HCT116 (cell line): ENCODE measurements at regions not wholly inside any gene's neighbourhood (a gene's known extent, or its start where the extent isn't known, plus 50 kb on each side); places are given as distances from the start of the nearest gene placed in this dataset.

Experiments
- ATAC-seq: fragments of 200-7000 bp; cut with Tn5 transposase; 2 replicates; pipeline ENCODE4 v1.9.1; 2020; ENCODE audit warnings: mild to moderate bottlenecking, moderate library complexity
- BruUV-seq: library from RNA; stranded (reverse); fragments of 400-500 nt; replicated peaks from 2 replicates; lab custom pipeline; 2021; lab: Mats Ljungman, UMichigan
- CTCF ChIA-PET: fragments of 300-600 bp; sonication (Branson Sonifier 250); formaldehyde crosslinking; loops from one replicate; lab custom pipeline; 2021; ENCODE audit warnings: antibody characterized with exemption; lab: Charles Lee
- POLR2A ChIA-PET: fragments of 300-600, 350-600 bp; sonication (Branson Sonifier 250); formaldehyde crosslinking; loops from one replicate; lab custom pipeline; 2021; ENCODE audit warnings: antibody characterized with exemption; lab: Charles Lee
- RAD21 ChIA-PET, 2 experiments: fragments of 300-600 bp; sonication (Branson Sonifier 250); formaldehyde crosslinking; loops; one replicate each; lab custom pipeline; 2023; ENCODE audit warnings: low total read pairs in 2 of 2; ENCODE audit not compliant: uncharacterized antibody in 2 of 2, unreplicated experiment in 2 of 2, low non-redundant PET in 1 of 2; lab: Charles Lee
- DNase-seq: peaks from one replicate; pipeline ENCODE4 v3.0.0-alpha.2; 2010; ENCODE audit warnings: low read depth, low spot score
- H2AFZ ChIP-seq: fragments of 200-600 bp; shearing (Covaris generic), sonication (generic); 2 replicates; pipeline ENCODE4 v1.6.1; 2017; ENCODE audit warnings: low read depth, mixed run types, mixed read lengths, antibody characterized with exemption, low read length; ENCODE audit not compliant: poor library complexity, severe bottlenecking
- H3K27ac ChIP-seq: 2 replicates; pipeline ENCODE4 v1.5.1; 2012; ENCODE audit warnings: low read depth, low read length
- H3K27me3 ChIP-seq: fragments of 200-600 bp; sonication (generic); 2 replicates; pipeline ENCODE4 v1.6.1; 2016; ENCODE audit warnings: mixed run types, low read length, mixed read lengths; ENCODE audit not compliant: insufficient read depth
- H3K36me3 ChIP-seq, 2 experiments: fragments of 200-500 bp in 1 of 2; fragments of 200-600 bp in 1 of 2; sonication (Bioruptor generic) in 1 of 2; sonication (generic) in 1 of 2; 2 replicates each; pipeline versions ENCODE4 v1.5.1 to v1.6.1; 2014 to 2016; ENCODE audit warnings: low read length in 2 of 2, inconsistent platforms in 1 of 2, mixed read lengths in 1 of 2, mixed run types in 1 of 2; ENCODE audit not compliant: insufficient read depth in 2 of 2, control insufficient read depth in 1 of 2
- H3K4me1 ChIP-seq, 2 experiments: fragments of 200-600 bp in 1 of 2; sonication (generic) in 1 of 2; 2 replicates each; pipeline versions ENCODE4 v1.5.1 to v1.6.1; 2012 to 2017; ENCODE audit warnings: low read length in 2 of 2, inconsistent platforms in 1 of 2, mild to moderate bottlenecking in 1 of 2, mixed read lengths in 1 of 2, mixed run types in 1 of 2, moderate library complexity in 1 of 2; ENCODE audit not compliant: insufficient read depth in 2 of 2, control insufficient read depth in 1 of 2
- H3K4me2 ChIP-seq: fragments of 200-600 bp; sonication (generic); 2 replicates; pipeline ENCODE4 v1.6.1; 2017; ENCODE audit warnings: mixed run types, low read length, mixed read lengths
- H3K4me3 ChIP-seq, 2 experiments: fragments of 200-600 bp in 1 of 2; sonication (generic) in 1 of 2; replicated peaks in 1 of 2; 2 replicates each; pipeline ENCODE4 v1.5.1; 2011 to 2016; ENCODE audit warnings: low read length in 2 of 2, control low read depth in 1 of 2, low read depth in 1 of 2, mild to moderate bottlenecking in 1 of 2, mixed read lengths in 1 of 2, mixed run types in 1 of 2
- H3K79me2 ChIP-seq: fragments of 200-600 bp; sonication (generic); 2 replicates; pipeline ENCODE4 v1.6.1; 2017; ENCODE audit warnings: mild to moderate bottlenecking, mixed run types, low read length, moderate library complexity, mixed read lengths; ENCODE audit not compliant: insufficient read depth
- H3K9ac ChIP-seq: fragments of 200-600 bp; sonication (generic); 2 replicates; pipeline ENCODE4 v1.6.1; 2016; ENCODE audit warnings: low read length, mixed read lengths
- H3K9me2 ChIP-seq: fragments of 200-600 bp; sonication (generic), shearing (Covaris generic); 2 replicates; pipeline ENCODE4 v1.6.1; 2017; ENCODE audit warnings: mixed run types, mild to moderate bottlenecking, moderate library complexity; ENCODE audit not compliant: insufficient read depth
- H3K9me3 ChIP-seq, 2 experiments: fragments of 200-500 bp in 1 of 2; fragments of 200-600 bp in 1 of 2; sonication (Bioruptor generic) in 1 of 2; sonication (generic) in 1 of 2; 2 replicates each; pipeline ENCODE4 v1.6.1; 2014 to 2017; ENCODE audit warnings: low read length in 2 of 2, mixed read lengths in 2 of 2, inconsistent platforms in 1 of 2, low read depth in 1 of 2, mild to moderate bottlenecking in 1 of 2, mixed run types in 1 of 2, moderate library complexity in 1 of 2; ENCODE audit not compliant: control insufficient read depth in 1 of 2, insufficient read depth in 1 of 2
- H4K20me1 ChIP-seq: fragments of 200-600 bp; sonication (generic), shearing (Covaris generic); 2 replicates; pipeline ENCODE4 v1.6.1; 2017; ENCODE audit warnings: mixed run types, mild to moderate bottlenecking, moderate library complexity; ENCODE audit not compliant: insufficient read depth
- ATF3 ChIP-seq: IDR thresholded peaks from 2 replicates; pipeline ENCODE4 v1.6.1; 2012
- CEBPB ChIP-seq: IDR thresholded peaks from 2 replicates; pipeline ENCODE4 v1.6.1; 2012; ENCODE audit warnings: low read depth
- EGR1 ChIP-seq: IDR thresholded peaks from 2 replicates; pipeline ENCODE4 v1.6.1; 2012; ENCODE audit warnings: low read depth
- ELF1 ChIP-seq: IDR thresholded peaks from 2 replicates; pipeline ENCODE4 v1.6.1; 2012; ENCODE audit warnings: low read depth, borderline replicate concordance
- JUND ChIP-seq: IDR thresholded peaks from 2 replicates; pipeline ENCODE4 v1.6.1; 2012
- POLR2A ChIP-seq: IDR thresholded peaks from 2 replicates; pipeline ENCODE4 v1.7.0; 2011; ENCODE audit warnings: borderline replicate concordance; ENCODE audit not compliant: insufficient read depth, insufficient read length; ENCODE audit errors: extremely low read depth
- POLR2AphosphoS5 ChIP-seq: IDR thresholded peaks from 2 replicates; pipeline ENCODE4 v1.6.1; 2011; ENCODE audit warnings: mild to moderate bottlenecking, low read depth, low read length, moderate library complexity
- RAD21 ChIP-seq: IDR thresholded peaks from 2 replicates; pipeline ENCODE4 v1.6.1; 2012; ENCODE audit warnings: low read depth, mild to moderate bottlenecking
- REST ChIP-seq: IDR thresholded peaks from 2 replicates; pipeline ENCODE4 v1.6.1; 2012; ENCODE audit warnings: low read depth
- SIN3A ChIP-seq: IDR thresholded peaks from 2 replicates; pipeline ENCODE4 v1.6.1; 2012; ENCODE audit warnings: low read depth
- SP1 ChIP-seq: IDR thresholded peaks from 2 replicates; pipeline ENCODE4 v1.6.1; 2012; ENCODE audit warnings: low read depth
- SRF ChIP-seq: IDR thresholded peaks from 2 replicates; pipeline ENCODE4 v1.6.1; 2012; ENCODE audit warnings: low read depth
- ZFX ChIP-seq: fragments of 450-650 bp; IDR thresholded peaks from 2 replicates; pipeline ENCODE4 v1.6.1; 2017
- intact Hi-C: fragments of 100-400 bp; cut with micrococcal nuclease; formaldehyde crosslinking; loops from 2 replicates; pipeline ENCODE4 v1.10.0; 2022
- TF ChIP-seq, protein P1 (sequence below), 3 experiments: fragments of 200-600 bp in 1 of 3; sonication (generic) in 1 of 3; IDR thresholded peaks in 2 of 3; conservative IDR thresholded peaks in 1 of 3; 2 replicates each; pipeline ENCODE4 v1.5.1; 2012 to 2017; ENCODE audit warnings: low read depth in 2 of 3, low read length in 2 of 3, antibody characterized with exemption in 1 of 3, borderline replicate concordance in 1 of 3, control low read depth in 1 of 3, mild to moderate bottlenecking in 1 of 3, mixed read lengths in 1 of 3, mixed run types in 1 of 3, moderate library complexity in 1 of 3; ENCODE audit not compliant: insufficient read depth in 1 of 3

DNA sequence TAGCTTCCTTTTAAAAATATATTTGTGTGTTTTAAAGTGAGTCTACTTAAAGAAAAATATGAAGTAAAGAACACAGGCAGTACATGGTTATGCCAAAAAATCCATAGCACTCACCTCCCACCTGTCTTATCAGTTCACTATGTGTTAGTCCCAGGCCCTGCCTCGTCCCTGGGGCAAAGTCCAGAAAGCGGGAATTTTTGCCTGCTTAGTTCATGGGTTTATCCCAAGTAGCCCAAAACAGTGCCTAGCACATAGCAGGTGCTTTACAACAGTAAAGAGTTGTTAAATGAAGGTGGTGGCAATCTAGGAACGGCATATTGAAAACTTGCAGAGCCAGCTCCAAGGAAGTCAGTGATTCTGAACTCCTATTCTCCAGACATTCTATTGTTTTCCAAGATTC is 154.0 kb downstream of the MN1 start:
- Histone ChIP-seq H3K36me3 (no peaks in the 10 kb centered on the region), H3K4me1 (no peaks in the 10 kb centered on the region), H3K9ac (no peak overlapping the region), H3K9me3 (no peaks in the 10 kb centered on the region), H2AFZ (no peak overlapping the region), H3K4me3 (no peak overlapping the region), H3K9me2 (no peaks in the 10 kb centered on the region)
- intact Hi-C loops: no loop called here
- CTCF ChIA-PET: no interaction called here
- no peak for ATAC-seq
- POLR2A ChIA-PET: no interaction called here
- TF ChIP-seq CEBPB (no peak), ATF3 (no peak), POLR2AphosphoS5 (no peak), ZFX (no peak), ELF1 (no peak), SP1 (no peak)
- TF ChIP-seq, protein P1, sequence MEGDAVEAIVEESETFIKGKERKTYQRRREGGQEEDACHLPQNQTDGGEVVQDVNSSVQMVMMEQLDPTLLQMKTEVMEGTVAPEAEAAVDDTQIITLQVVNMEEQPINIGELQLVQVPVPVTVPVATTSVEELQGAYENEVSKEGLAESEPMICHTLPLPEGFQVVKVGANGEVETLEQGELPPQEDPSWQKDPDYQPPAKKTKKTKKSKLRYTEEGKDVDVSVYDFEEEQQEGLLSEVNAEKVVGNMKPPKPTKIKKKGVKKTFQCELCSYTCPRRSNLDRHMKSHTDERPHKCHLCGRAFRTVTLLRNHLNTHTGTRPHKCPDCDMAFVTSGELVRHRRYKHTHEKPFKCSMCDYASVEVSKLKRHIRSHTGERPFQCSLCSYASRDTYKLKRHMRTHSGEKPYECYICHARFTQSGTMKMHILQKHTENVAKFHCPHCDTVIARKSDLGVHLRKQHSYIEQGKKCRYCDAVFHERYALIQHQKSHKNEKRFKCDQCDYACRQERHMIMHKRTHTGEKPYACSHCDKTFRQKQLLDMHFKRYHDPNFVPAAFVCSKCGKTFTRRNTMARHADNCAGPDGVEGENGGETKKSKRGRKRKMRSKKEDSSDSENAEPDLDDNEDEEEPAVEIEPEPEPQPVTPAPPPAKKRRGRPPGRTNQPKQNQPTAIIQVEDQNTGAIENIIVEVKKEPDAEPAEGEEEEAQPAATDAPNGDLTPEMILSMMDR (IDR thresholded peaks at IDR 0.05 in 2 of 3, conservative IDR thresholded peaks at IDR 0.05 in 1 of 3; ENCODE audit: borderline replicate concordance in 1 of 3, insufficient read depth in 1 of 3, low read depth in 2 of 3, low read length in 2 of 3): no peak
- TF ChIP-seq, all 23 proteins: peak for 0
- Histone ChIP-seq H4K20me1 (no peaks in the 10 kb centered on the region), H3K27ac (no peak overlapping the region), H3K79me2 (no peaks in the 10 kb centered on the region), H3K27me3 (peaks cover 15% of the 10 kb centered on the region), H3K4me2 (no peak overlapping the region)
- RAD21 ChIA-PET: no interaction called here
- no peak for DNase-seq
- BruUV-seq: no TSS peak

- no peak overlapping the region for H3K4me3 ChIP-seq
- BruUV-seq: no TSS peak
- peaks cover 15% of the 10 kb centered on the region for H3K27me3 ChIP-seq
- H3K79me2 ChIP-seq: no peaks in the 10 kb centered on the region
- H3K9me3 ChIP-seq: no peaks in the 10 kb centered on the region
- H2AFZ ChIP-seq: no peak overlapping the region
- POLR2A ChIA-PET: no interaction called here
- DNase-seq (no peak), ATAC-seq (no peak)
- H3K4me1 ChIP-seq: no peaks in the 10 kb centered on the region
- no peaks in the 10 kb centered on the region for H4K20me1 ChIP-seq
- CTCF ChIA-PET: no interaction called here
- RAD21 ChIA-PET: no interaction called here
- H3K4me2 ChIP-seq: no peak overlapping the region
- intact Hi-C loops: no loop called here
- no peaks in the 10 kb centered on the region for H3K9me2 ChIP-seq
- H3K9ac ChIP-seq: no peak overlapping the region
- no peaks in the 10 kb centered on the region for H3K36me3 ChIP-seq
- H3K27ac ChIP-seq: no peak overlapping the region
- TF ChIP-seq, protein P1 (IDR thresholded peaks at IDR 0.05 in 2 of 3, conservative IDR thresholded peaks at IDR 0.05 in 1 of 3; ENCODE audit: borderline replicate concordance in 1 of 3, insufficient read depth in 1 of 3, low read depth in 2 of 3, low read length in 2 of 3): no peak
- TF ChIP-seq JUND: no peak
- TF ChIP-seq SIN3A: no peak
- TF ChIP-seq SP1: no peak
- TF ChIP-seq RAD21: no peak
- no peak for TF ChIP-seq REST
- TF ChIP-seq SRF: no peak
- TF ChIP-seq EGR1: no peak
- no peak for TF ChIP-seq POLR2A
Observed at GRCh38 chr22:27648074-27648473, 153.5 kb downstream of the MN1 start.
